LNCaP clone FGC (cell line): ENCODE measurements at regions not wholly inside any gene's neighbourhood (a gene's known extent, or its start where the extent isn't known, plus 50 kb on each side); places are given as distances from the start of the nearest gene placed in this dataset.

ENCODE experiments used
- DNase-seq: peaks from one replicate; pipeline ENCODE4 v3.0.0-alpha.2; 2011; ENCODE audit warnings: low read depth
- H3K4me3 ChIP-seq: 2 replicates; pipeline ENCODE4 v1.5.1; 2011; ENCODE audit warnings: mild to moderate bottlenecking, low read depth, low read length, control low read depth
- TF ChIP-seq, protein P1 (sequence below): IDR thresholded peaks from 2 replicates; pipeline ENCODE4 v1.5.1; 2012; ENCODE audit warnings: mild to moderate bottlenecking; ENCODE audit not compliant: control insufficient read depth, insufficient read depth; ENCODE audit errors: extremely low read depth

DNA sequence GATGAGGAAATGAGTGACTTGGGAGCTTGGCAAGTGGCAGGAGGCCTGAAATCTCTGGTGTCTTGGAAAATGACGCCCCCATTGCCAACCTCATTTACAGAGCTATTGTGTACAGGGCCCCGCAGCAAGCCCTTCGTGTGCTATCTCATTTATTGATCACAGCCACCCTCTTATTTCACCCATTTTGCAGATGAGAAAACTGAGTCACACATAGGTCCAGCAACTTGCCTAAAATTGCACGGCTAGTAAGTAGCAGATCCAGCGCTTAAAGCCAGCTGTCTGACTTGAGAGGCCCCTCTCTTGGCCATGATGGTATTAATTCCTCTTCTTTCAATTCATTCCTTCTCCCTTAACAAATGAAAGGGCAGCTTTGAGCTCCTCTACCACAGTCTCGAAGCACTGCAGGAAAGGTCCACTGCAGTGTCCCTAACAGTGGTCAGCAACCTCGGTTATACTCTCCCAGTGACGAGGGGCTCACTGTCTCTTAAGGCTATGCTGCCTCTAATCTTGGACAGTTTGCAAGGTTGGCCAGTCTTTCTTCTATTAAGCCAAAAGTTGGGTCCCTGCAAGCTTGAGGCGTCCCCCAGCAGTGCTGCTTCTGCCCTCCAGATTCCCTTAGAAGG lies 162.2 kb downstream of the COPRS start:
- no peak overlapping the region for H3K4me3 ChIP-seq
- TF ChIP-seq, protein P1, sequence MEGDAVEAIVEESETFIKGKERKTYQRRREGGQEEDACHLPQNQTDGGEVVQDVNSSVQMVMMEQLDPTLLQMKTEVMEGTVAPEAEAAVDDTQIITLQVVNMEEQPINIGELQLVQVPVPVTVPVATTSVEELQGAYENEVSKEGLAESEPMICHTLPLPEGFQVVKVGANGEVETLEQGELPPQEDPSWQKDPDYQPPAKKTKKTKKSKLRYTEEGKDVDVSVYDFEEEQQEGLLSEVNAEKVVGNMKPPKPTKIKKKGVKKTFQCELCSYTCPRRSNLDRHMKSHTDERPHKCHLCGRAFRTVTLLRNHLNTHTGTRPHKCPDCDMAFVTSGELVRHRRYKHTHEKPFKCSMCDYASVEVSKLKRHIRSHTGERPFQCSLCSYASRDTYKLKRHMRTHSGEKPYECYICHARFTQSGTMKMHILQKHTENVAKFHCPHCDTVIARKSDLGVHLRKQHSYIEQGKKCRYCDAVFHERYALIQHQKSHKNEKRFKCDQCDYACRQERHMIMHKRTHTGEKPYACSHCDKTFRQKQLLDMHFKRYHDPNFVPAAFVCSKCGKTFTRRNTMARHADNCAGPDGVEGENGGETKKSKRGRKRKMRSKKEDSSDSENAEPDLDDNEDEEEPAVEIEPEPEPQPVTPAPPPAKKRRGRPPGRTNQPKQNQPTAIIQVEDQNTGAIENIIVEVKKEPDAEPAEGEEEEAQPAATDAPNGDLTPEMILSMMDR: no peak
- no peak for DNase-seq

DNA sequence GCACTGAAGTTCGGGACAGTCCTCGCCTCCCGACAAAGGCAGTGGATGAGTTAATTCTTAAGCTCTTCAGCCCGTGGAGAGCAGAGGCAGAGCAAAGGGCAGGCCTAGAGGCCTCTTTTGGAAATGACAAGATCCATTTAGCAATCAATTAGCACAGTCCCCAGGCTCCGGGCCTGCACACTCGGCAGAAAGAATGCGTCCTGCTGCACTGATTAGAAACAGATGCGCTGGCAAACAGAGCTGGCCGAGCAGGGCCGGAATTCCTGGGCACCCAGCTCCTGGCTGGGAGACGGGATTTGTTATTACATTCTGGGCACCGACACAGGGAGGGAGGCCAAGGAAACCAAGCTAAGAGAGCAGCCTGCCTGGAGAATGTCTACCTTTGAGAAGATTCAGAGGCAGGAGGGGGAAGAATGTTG lies 162.9 kb downstream of the COPRS start:
- no peak overlapping the region for H3K4me3 ChIP-seq
- peak; percentile 13 for DNase-seq
- TF ChIP-seq, protein P1: no peak

DNA sequence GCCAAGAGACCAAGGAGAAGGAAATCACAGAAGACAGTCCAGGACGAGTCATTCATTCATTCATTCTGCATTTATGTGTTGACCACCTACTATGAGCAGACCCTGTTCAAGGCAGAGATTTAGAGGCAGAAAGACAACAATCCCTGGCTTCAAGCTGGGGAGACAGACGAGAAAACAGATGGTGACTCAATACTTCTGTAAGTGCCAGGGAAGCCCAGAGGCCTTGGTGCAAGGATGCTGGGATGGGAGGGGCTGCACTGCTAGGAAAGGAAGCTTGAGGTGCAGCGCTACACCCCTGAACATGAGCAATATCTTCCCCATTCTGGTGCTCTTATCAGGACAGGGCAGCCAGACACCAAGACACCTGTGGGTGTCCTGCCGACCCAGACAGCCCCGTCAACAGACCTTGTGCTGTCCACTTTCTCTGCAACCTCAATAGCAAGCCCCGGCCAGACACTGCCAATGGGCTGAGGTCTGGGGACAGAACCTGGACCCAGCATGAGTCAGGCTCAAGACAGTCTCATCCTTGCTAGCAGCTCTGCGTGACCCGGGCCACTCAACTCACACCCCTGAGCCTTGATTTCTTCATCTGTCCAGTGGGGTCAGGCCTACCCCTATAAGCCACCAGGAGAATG lies 163.5 kb downstream of the COPRS start:
- DNase-seq: no peak
- TF ChIP-seq, protein P1: no peak
- no peak overlapping the region for H3K4me3 ChIP-seq

DNA sequence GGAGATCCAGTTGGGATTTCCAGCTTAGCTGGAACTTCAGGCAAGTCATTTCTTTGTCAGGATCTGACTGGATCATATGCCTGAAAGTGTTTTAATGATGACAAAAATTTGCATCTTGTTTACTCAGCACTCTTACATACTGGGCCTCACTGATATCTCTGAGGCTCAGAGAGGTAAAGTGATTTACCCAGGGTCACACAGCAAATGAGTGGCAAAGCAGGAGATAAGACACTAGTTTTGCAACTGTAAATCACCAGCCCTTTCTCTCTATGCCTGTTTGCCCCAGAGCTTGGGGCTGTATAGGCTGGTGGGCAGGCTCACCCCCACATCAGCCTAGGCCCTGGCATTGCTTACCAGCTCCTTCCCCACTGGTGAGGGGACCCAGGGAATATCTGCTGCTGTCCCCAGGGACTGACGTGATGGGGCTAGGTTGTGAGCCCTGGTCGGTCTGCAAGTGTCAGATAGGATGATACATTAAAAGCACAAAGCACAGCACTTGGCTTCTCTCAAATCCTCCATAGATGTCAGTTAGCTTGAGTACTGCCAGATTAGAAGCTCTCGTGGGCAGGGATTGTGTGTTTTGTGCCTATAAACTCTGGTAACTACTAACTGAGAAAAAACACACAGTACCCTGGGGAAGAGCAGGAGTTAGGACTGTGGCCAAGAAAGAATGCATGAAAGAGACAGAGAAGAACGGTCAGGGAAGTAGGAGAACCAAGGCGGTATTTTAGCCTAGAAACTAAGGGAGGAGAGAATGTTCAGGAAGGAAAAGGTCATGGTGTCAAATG lies 165.4 kb downstream of the COPRS start:
- DNase-seq: no peak
- H3K4me3 ChIP-seq: no peak overlapping the region
- TF ChIP-seq, protein P1: no peak

DNA sequence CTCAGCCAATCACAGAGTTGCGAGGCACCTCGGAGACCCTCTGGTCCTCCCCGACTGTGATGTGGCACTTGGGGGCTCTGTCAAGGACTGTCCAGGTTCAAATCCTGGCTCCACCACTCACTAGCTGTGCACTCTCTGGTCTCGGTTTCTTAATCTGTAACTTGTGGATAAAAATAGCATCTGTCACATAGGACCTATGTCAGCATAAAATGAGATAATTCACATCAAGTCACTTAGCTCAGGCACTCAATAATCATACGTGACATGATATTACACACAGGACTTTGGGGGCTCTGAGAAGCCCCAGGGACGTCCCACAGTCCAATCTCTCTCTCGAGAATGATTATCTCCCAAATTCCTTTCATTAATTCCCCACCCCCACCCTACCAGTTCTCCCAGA lies 166.4 kb downstream of the COPRS start:
- DNase-seq: no peak
- H3K4me3 ChIP-seq: no peak overlapping the region
- TF ChIP-seq, protein P1: no peak

DNA sequence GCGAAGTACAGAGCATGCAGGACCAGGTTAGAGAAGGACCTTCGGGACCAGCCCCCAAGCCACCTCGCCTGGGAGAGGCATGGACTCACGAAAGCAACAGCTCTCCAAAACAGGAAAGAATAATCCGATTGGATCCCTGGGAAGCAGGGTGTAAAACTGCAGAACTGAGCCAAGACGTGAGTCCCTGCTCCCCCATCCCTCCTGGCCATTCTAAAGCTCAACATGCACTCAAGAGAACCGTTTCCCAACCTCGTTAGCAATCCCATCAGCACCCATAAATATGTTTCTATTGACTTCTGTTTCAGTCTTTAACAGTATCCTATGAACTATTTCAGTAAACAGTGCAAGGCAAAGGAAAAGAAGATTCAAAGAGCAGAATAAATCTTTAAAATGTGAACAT lies 167.0 kb downstream of the COPRS start:
- no peak for DNase-seq
- TF ChIP-seq, protein P1: no peak
- H3K4me3 ChIP-seq: no peak overlapping the region
